Stimulated activated naive CD8-positive, alpha-beta T cell treated with anti-CD3 and anti-CD28 coated beads, Interleukin-15, Interleukin-2, amounts not matched to agents 100 ng/mL and 50 ng/mL, for 24 hours (primary cell): ENCODE measurements at regions not wholly inside any gene's neighbourhood (a gene's known extent, or its start where the extent isn't known, plus 50 kb on each side); places are given as distances from the start of the nearest gene placed in this dataset.
"Not testable (repeated sequence)": the region's sequence is repeated elsewhere in the genome, so short reads cannot be mapped to it uniquely, and the experiment has no call there.

Experiments used
- H3K27ac Mint-ChIP-seq: one replicate; pipeline ENCODE4 v1.8.0; 2021; ENCODE audit warnings: mild to moderate bottlenecking, mixed read lengths
- H3K27me3 Mint-ChIP-seq: one replicate; pipeline ENCODE4 v1.8.0; 2021; ENCODE audit warnings: mixed read lengths
- H3K36me3 Mint-ChIP-seq: one replicate; pipeline ENCODE4 v1.8.0; 2021; ENCODE audit warnings: low read depth, mixed read lengths
- H3K4me1 Mint-ChIP-seq: one replicate; pipeline ENCODE4 v1.8.0; 2021; ENCODE audit warnings: low read depth, mixed read lengths
- H3K4me3 Mint-ChIP-seq: one replicate; pipeline ENCODE4 v1.8.0; 2021; ENCODE audit warnings: mild to moderate bottlenecking, mixed read lengths
- H3K9me3 Mint-ChIP-seq: one replicate; pipeline ENCODE4 v1.8.0; 2021; ENCODE audit warnings: mixed read lengths

- no peaks in the 10 kb centered on the region for H3K36me3 Mint-ChIP-seq
- H3K27me3 Mint-ChIP-seq: no peaks in the 10 kb centered on the region
- no peak overlapping the region for H3K27ac Mint-ChIP-seq
- H3K4me1 Mint-ChIP-seq: no peaks in the 10 kb centered on the region
- no peaks in the 10 kb centered on the region for H3K9me3 Mint-ChIP-seq
- no peak overlapping the region for H3K4me3 Mint-ChIP-seq
Observed at GRCh38 chr4:67292636-67293035, 252.7 kb downstream of the CENPC start.

GRCh38 chr4:67292045-67292444 is 253.3 kb downstream of the CENPC start:
- H3K36me3 Mint-ChIP-seq: no peaks in the 10 kb centered on the region
- H3K4me1 Mint-ChIP-seq: no peaks in the 10 kb centered on the region
- H3K9me3 Mint-ChIP-seq: peaks cover 3% of the 10 kb centered on the region
- no peak overlapping the region for H3K4me3 Mint-ChIP-seq
- H3K27ac Mint-ChIP-seq: no peak overlapping the region
- H3K27me3 Mint-ChIP-seq: no peaks in the 10 kb centered on the region

- no peak overlapping the region for H3K27ac Mint-ChIP-seq
- no peak overlapping the region for H3K4me3 Mint-ChIP-seq
- H3K9me3 Mint-ChIP-seq: peaks cover 3% of the 10 kb centered on the region
- no peaks in the 10 kb centered on the region for H3K36me3 Mint-ChIP-seq
- H3K27me3 Mint-ChIP-seq: no peaks in the 10 kb centered on the region
- H3K4me1 Mint-ChIP-seq: no peaks in the 10 kb centered on the region
Observed at GRCh38 chr4:67291644-67292043, 253.7 kb downstream of the CENPC start.

GRCh38 chr4:67288964-67289363 is 256.3 kb downstream of the CENPC start:
- Mint-ChIP-seq H3K4me3 (no peak overlapping the region), H3K27me3 (no peaks in the 10 kb centered on the region), H3K27ac (no peak overlapping the region), H3K9me3 (peaks cover 3% of the 10 kb centered on the region), H3K4me1 (no peaks in the 10 kb centered on the region), H3K36me3 (no peaks in the 10 kb centered on the region)

- H3K4me3 Mint-ChIP-seq: no peak overlapping the region
- H3K27ac Mint-ChIP-seq: no peak overlapping the region
- H3K4me1 Mint-ChIP-seq: no peaks in the 10 kb centered on the region
- H3K9me3 Mint-ChIP-seq: peaks cover 3% of the 10 kb centered on the region
- H3K36me3 Mint-ChIP-seq: no peaks in the 10 kb centered on the region
- H3K27me3 Mint-ChIP-seq: no peaks in the 10 kb centered on the region
Observed at GRCh38 chr4:67286724-67287123, 258.6 kb downstream of the CENPC start.

- H3K4me3 Mint-ChIP-seq: no peak overlapping the region
- peaks cover 4% of the 10 kb centered on the region for H3K27me3 Mint-ChIP-seq
- H3K27ac Mint-ChIP-seq: no peak overlapping the region
- H3K36me3 Mint-ChIP-seq: no peaks in the 10 kb centered on the region
- peaks cover 3% of the 10 kb centered on the region for H3K9me3 Mint-ChIP-seq
- no peaks in the 10 kb centered on the region for H3K4me1 Mint-ChIP-seq
Observed at GRCh38 chr4:67282749-67283148, 262.6 kb downstream of the CENPC start.

GRCh38 chr4:67275179-67275750 is 270.0 kb downstream of the CENPC start:
- Mint-ChIP-seq H3K9me3 (peaks cover 9% of the 10 kb centered on the region), H3K4me3 (no peak overlapping the region), H3K4me1 (no peaks in the 10 kb centered on the region), H3K27ac (no peak overlapping the region), H3K36me3 (no peaks in the 10 kb centered on the region), H3K27me3 (peaks cover 4% of the 10 kb centered on the region)

- H3K36me3 Mint-ChIP-seq, H3K27ac Mint-ChIP-seq, H3K4me3 Mint-ChIP-seq, H3K9me3 Mint-ChIP-seq, H3K27me3 Mint-ChIP-seq, H3K4me1 Mint-ChIP-seq: not testable (repeated sequence)
Observed at GRCh38 chr4:67274671-67275070, 270.6 kb downstream of the CENPC start.

GRCh38 chr4:67273666-67274065 is 271.6 kb downstream of the CENPC start:
- Mint-ChIP-seq H3K9me3 (peaks cover 9% of the 10 kb centered on the region), H3K4me3 (no peak overlapping the region), H3K4me1 (no peaks in the 10 kb centered on the region)

GRCh38 chr4:67261971-67262370 is 283.3 kb downstream of the CENPC start:
- no peak overlapping the region for H3K4me3 Mint-ChIP-seq
- no peaks in the 10 kb centered on the region for H3K9me3 Mint-ChIP-seq
- no peak overlapping the region for H3K27ac Mint-ChIP-seq
- no peaks in the 10 kb centered on the region for H3K36me3 Mint-ChIP-seq
- H3K4me1 Mint-ChIP-seq: no peaks in the 10 kb centered on the region
- H3K27me3 Mint-ChIP-seq: no peaks in the 10 kb centered on the region

More at GRCh38 chr4:67273666-67274065, 271.6 kb downstream of the CENPC start:
- Mint-ChIP-seq H3K27ac (no peak overlapping the region), H3K27me3 (no peaks in the 10 kb centered on the region), H3K36me3 (no peaks in the 10 kb centered on the region)

GRCh38 chr4:67256388-67257043 is 288.8 kb downstream of the CENPC start:
- no peak overlapping the region for H3K27ac Mint-ChIP-seq
- H3K36me3 Mint-ChIP-seq: no peaks in the 10 kb centered on the region
- H3K4me1 Mint-ChIP-seq: no peaks in the 10 kb centered on the region
- H3K4me3 Mint-ChIP-seq: no peak overlapping the region
- peaks cover 5% of the 10 kb centered on the region for H3K27me3 Mint-ChIP-seq
- no peaks in the 10 kb centered on the region for H3K9me3 Mint-ChIP-seq

GRCh38 chr4:67250131-67250896 is 295.0 kb downstream of the CENPC start:
- Mint-ChIP-seq H3K9me3 (no peaks in the 10 kb centered on the region), H3K4me1 (no peaks in the 10 kb centered on the region), H3K27ac (no peak overlapping the region), H3K27me3 (no peaks in the 10 kb centered on the region), H3K36me3 (no peaks in the 10 kb centered on the region), H3K4me3 (no peak overlapping the region)

- no peak overlapping the region for H3K4me3 Mint-ChIP-seq
Observed at GRCh38 chr4:67236788-67237187, 308.5 kb downstream of the CENPC start.

GRCh38 chr4:67236318-67236717 is 309.0 kb downstream of the CENPC start:
- Mint-ChIP-seq H3K36me3 (no peaks in the 10 kb centered on the region), H3K27ac (no peak overlapping the region), H3K4me1 (no peaks in the 10 kb centered on the region), H3K9me3 (no peaks in the 10 kb centered on the region), H3K4me3 (no peak overlapping the region), H3K27me3 (no peaks in the 10 kb centered on the region)

More at GRCh38 chr4:67236788-67237187, 308.5 kb downstream of the CENPC start:
- no peaks in the 10 kb centered on the region for H3K27me3 Mint-ChIP-seq
- H3K27ac Mint-ChIP-seq: no peak overlapping the region
- no peaks in the 10 kb centered on the region for H3K4me1 Mint-ChIP-seq
- no peaks in the 10 kb centered on the region for H3K36me3 Mint-ChIP-seq
- no peaks in the 10 kb centered on the region for H3K9me3 Mint-ChIP-seq

GRCh38 chr4:67234296-67234695 is 311.0 kb downstream of the CENPC start:
- H3K36me3 Mint-ChIP-seq: no peaks in the 10 kb centered on the region
- H3K9me3 Mint-ChIP-seq: no peaks in the 10 kb centered on the region
- H3K4me1 Mint-ChIP-seq: no peaks in the 10 kb centered on the region
- no peak overlapping the region for H3K27ac Mint-ChIP-seq
- no peaks in the 10 kb centered on the region for H3K27me3 Mint-ChIP-seq
- H3K4me3 Mint-ChIP-seq: no peak overlapping the region
